Testis (tissue), 2 donors: ENCODE measurements at regions not wholly inside any gene's neighbourhood (a gene's known extent, or its start where the extent isn't known, plus 50 kb on each side); places are given as distances from the start of the nearest gene placed in this dataset.

ENCODE experiments used
- POLR2A ChIP-seq: fragments of 450-650 bp; IDR thresholded peaks from one replicate; pipeline ENCODE4 v1.6.1; 2017; ENCODE audit warnings: antibody characterized with exemption, mild to moderate bottlenecking, moderate library complexity
- TF ChIP-seq, protein P1 (sequence below), 3 experiments: fragments of 450-650 bp in 2 of 3; fragments of 200-600 bp in 1 of 3; sonication (generic) in 1 of 3; IDR thresholded peaks; one replicate each; pipeline ENCODE4 v1.5.1; 2016 to 2019; ENCODE audit warnings: antibody characterized with exemption in 3 of 3, mild to moderate bottlenecking in 2 of 3, moderate library complexity in 1 of 3

DNA sequence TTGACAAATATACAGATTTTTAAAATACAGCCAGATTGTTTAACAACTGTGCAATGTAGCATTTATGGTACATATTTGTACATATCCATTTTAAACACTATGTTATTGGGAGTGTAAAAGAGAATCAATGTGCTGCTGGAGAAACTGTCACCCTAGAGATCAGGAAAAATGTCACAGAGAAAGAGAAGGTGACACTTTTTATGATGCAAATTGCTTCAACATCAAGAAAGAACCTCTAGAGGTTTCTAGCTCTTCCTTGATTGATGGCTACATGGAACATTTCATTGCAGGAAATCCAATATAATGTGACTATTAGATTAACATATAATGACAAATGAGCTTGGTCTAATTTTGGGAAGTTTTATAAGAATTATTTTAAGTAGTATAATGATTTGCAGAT lies 1491.2 kb upstream of the PCDH20 start:
- TF ChIP-seq, protein P1, sequence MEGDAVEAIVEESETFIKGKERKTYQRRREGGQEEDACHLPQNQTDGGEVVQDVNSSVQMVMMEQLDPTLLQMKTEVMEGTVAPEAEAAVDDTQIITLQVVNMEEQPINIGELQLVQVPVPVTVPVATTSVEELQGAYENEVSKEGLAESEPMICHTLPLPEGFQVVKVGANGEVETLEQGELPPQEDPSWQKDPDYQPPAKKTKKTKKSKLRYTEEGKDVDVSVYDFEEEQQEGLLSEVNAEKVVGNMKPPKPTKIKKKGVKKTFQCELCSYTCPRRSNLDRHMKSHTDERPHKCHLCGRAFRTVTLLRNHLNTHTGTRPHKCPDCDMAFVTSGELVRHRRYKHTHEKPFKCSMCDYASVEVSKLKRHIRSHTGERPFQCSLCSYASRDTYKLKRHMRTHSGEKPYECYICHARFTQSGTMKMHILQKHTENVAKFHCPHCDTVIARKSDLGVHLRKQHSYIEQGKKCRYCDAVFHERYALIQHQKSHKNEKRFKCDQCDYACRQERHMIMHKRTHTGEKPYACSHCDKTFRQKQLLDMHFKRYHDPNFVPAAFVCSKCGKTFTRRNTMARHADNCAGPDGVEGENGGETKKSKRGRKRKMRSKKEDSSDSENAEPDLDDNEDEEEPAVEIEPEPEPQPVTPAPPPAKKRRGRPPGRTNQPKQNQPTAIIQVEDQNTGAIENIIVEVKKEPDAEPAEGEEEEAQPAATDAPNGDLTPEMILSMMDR (IDR thresholded peaks at IDR 0.05) = no peak
- TF ChIP-seq POLR2A = no peak
